Left ventricle myocardium inferior (tissue), 1 donor: ENCODE measurements at regions not wholly inside any gene's neighbourhood (a gene's known extent, or its start where the extent isn't known, plus 50 kb on each side); places are given as distances from the start of the nearest gene placed in this dataset.
"Not testable (repeated sequence)": the region's sequence is repeated elsewhere in the genome, so short reads cannot be mapped to it uniquely, and the experiment has no call there.

ENCODE experiments used
- DNase-seq: peaks from one replicate; pipeline ENCODE4 v3.0.0-alpha.2; 2020
- H3K27ac ChIP-seq: fragments of 200-600 bp; replicated peaks from 2 replicates; pipeline ENCODE4 v1.8.0; 2021
- H3K27me3 ChIP-seq: fragments of 200-600 bp; 2 replicates; pipeline ENCODE4 v1.8.0; 2021; ENCODE audit warnings: low read depth
- H3K36me3 ChIP-seq: fragments of 200-600 bp; 2 replicates; pipeline ENCODE4 v1.8.0; 2021
- H3K4me1 ChIP-seq: fragments of 200-600 bp; 2 replicates; pipeline ENCODE4 v1.8.0; 2021
- H3K4me3 ChIP-seq: fragments of 200-600 bp; 2 replicates; pipeline ENCODE4 v1.8.0; 2021; ENCODE audit warnings: mild to moderate bottlenecking, moderate library complexity
- H3K9me3 ChIP-seq: fragments of 200-600 bp; replicated peaks from 2 replicates; pipeline ENCODE4 v1.8.0; 2021
- intact Hi-C: fragments of 100-400 bp; cut with micrococcal nuclease; formaldehyde crosslinking; loops from one replicate; pipeline ENCODE4 v1.11.0; 2022
- TF ChIP-seq, protein P1 (sequence below): fragments of 200-600 bp; IDR thresholded peaks from 2 replicates; pipeline ENCODE4 v1.8.0; 2021; ENCODE audit warnings: antibody characterized with exemption, mild to moderate bottlenecking, borderline replicate concordance
- donor health status: DM: no; HTN: yes; CAD: no; lungs with severe emphysema.

GRCh38 chr5:21471691-21472090 is 1381.5 kb downstream of the CDH12 start:
- H3K27ac ChIP-seq, H3K4me3 ChIP-seq, DNase-seq, H3K4me1 ChIP-seq, H3K27me3 ChIP-seq, H3K36me3 ChIP-seq, H3K9me3 ChIP-seq, intact Hi-C loops: not testable (repeated sequence)

DNA sequence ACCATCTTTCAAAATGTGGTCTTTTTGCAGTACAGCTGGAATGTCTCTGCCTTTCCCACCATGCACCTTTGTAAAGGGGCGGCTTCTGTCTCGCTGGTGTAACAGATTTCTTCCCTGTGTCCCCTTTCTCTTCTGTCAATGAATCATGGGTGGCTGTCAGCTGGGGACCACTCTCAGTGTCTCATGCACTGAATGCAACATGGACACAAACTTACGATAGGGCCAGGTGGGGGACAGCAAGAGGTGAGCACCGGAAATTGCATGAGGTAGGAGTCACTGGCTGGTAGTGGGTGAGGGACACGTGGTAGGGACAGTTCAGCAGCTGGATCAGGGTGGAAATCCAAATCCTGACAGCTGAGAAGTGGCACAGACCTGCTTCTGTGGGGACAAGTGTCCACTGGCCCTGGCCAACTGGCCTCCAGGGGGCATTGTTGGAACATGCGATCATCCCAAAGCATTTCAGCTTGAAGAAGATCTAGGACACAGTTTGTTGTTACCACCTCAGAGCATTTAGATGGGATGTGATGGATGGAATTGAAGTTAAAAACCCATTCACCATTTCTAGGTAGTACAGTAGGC is 1383.5 kb downstream of the CDH12 start:
- TF ChIP-seq, protein P1, sequence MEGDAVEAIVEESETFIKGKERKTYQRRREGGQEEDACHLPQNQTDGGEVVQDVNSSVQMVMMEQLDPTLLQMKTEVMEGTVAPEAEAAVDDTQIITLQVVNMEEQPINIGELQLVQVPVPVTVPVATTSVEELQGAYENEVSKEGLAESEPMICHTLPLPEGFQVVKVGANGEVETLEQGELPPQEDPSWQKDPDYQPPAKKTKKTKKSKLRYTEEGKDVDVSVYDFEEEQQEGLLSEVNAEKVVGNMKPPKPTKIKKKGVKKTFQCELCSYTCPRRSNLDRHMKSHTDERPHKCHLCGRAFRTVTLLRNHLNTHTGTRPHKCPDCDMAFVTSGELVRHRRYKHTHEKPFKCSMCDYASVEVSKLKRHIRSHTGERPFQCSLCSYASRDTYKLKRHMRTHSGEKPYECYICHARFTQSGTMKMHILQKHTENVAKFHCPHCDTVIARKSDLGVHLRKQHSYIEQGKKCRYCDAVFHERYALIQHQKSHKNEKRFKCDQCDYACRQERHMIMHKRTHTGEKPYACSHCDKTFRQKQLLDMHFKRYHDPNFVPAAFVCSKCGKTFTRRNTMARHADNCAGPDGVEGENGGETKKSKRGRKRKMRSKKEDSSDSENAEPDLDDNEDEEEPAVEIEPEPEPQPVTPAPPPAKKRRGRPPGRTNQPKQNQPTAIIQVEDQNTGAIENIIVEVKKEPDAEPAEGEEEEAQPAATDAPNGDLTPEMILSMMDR, result peak; percentile 42
- intact Hi-C loops, DNase-seq, H3K9me3 ChIP-seq, H3K4me3 ChIP-seq, H3K27ac ChIP-seq, H3K36me3 ChIP-seq, H3K27me3 ChIP-seq, H3K4me1 ChIP-seq: not testable (repeated sequence)

GRCh38 chr5:21467544-21467943 is 1385.6 kb downstream of the CDH12 start:
- H3K27ac ChIP-seq, H3K4me1 ChIP-seq, DNase-seq, H3K9me3 ChIP-seq, H3K27me3 ChIP-seq, intact Hi-C loops, H3K4me3 ChIP-seq: not testable (repeated sequence)
- H3K36me3 ChIP-seq, result peaks cover 14% of the 10 kb centered on the region

- intact Hi-C loops, DNase-seq, H3K27me3 ChIP-seq, H3K9me3 ChIP-seq: not testable (repeated sequence)
- Histone ChIP-seq H3K27ac (peak overlapping the region; percentile 79), H3K4me1 (peaks cover 14% of the 10 kb centered on the region), H3K36me3 (peaks cover 23% of the 10 kb centered on the region), H3K4me3 (peak overlapping the region; percentile 87)
These were observed 1393.4 kb downstream of the CDH12 start for GRCh38 chr5:21459744-21460073.

- Histone ChIP-seq H3K4me3 (no peak overlapping the region), H3K9me3 (peaks cover 6% of the 10 kb centered on the region)
- intact Hi-C loops, result no loop called here
These were observed 1400.7 kb downstream of the CDH12 start for GRCh38 chr5:21452449-21452848.

DNA sequence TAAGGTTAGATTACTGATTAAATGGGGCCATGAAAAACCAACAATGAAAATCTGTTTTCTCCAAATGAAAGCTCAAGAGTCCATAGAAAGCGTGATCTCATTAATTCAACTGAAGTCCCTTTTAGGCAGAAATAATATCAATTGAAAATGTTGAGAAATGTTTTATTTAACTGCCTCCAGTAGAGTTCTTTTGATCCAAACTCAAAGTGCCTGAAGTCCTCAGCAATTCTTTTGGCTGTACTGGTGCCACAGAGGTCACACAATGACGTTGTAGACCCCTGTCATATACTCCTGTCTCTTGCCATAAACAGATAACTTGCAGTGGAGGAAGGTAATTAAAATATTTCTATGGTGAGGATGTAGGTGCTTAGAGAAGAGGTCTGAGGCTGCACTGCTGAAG is 1420.5 kb downstream of the CDH12 start:
- DNase-seq, result no peak
- no peak overlapping the region for H3K4me3 ChIP-seq
- H3K27me3 ChIP-seq, result no peaks in the 10 kb centered on the region
- TF ChIP-seq, protein P1, result no peak
- H3K27ac ChIP-seq, result no peak overlapping the region
- no peaks in the 10 kb centered on the region for H3K36me3 ChIP-seq
- no peaks in the 10 kb centered on the region for H3K4me1 ChIP-seq
- intact Hi-C loops, result no loop called here
- no peaks in the 10 kb centered on the region for H3K9me3 ChIP-seq

More at GRCh38 chr5:21452449-21452848, 1400.7 kb downstream of the CDH12 start:
- Histone ChIP-seq H3K27me3 (no peaks in the 10 kb centered on the region), H3K27ac (no peak overlapping the region), H3K4me1 (no peaks in the 10 kb centered on the region), H3K36me3 (no peaks in the 10 kb centered on the region)
- DNase-seq, result no peak
- TF ChIP-seq, protein P1, result no peak

DNA sequence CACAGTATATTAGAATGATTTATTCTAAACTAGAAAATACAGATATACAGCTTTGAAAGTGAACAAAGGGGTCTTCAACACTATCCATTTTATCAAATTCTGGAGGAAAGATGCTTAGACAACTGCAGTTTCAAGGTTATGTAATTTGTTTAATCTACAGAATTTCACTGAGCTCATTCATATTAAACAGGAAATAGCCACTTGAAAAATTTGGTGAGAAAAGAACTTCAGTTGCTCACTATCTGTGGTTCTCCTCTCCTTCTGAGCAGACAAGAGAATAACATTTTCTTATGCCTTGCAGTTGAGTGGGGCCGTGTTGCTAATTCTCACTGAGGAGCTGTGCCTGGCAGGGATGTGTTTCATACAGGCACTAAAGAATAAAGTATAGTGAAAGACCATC is 1428.2 kb downstream of the CDH12 start:
- H3K9me3 ChIP-seq, result no peaks in the 10 kb centered on the region
- H3K27ac ChIP-seq, result no peak overlapping the region
- intact Hi-C loops, result no loop called here
- TF ChIP-seq, protein P1, result no peak
- H3K36me3 ChIP-seq, result no peaks in the 10 kb centered on the region
- no peak overlapping the region for H3K4me3 ChIP-seq
- DNase-seq, result no peak
- H3K4me1 ChIP-seq, result no peaks in the 10 kb centered on the region
- no peaks in the 10 kb centered on the region for H3K27me3 ChIP-seq
